HG03108 (cell line): ENCODE measurements at regions not wholly inside any gene's neighbourhood (a gene's known extent, or its start where the extent isn't known, plus 50 kb on each side); places are given as distances from the start of the nearest gene placed in this dataset.

Experiments
- ATAC-seq: cut with Tn5 transposase; IDR thresholded peaks from one replicate; pipeline ENCODE4 v1.9.1; 2021; ENCODE audit warnings: moderate library complexity; ENCODE audit not compliant: unreplicated experiment

GRCh38 chr3:137061186-137061585 is 103.4 kb downstream of the IL20RB start:
- no peak for ATAC-seq

GRCh38 chr3:137062250-137062649 is 104.5 kb downstream of the IL20RB start:
- ATAC-seq, result no peak

GRCh38 chr3:137065381-137065780 is 107.6 kb downstream of the IL20RB start:
- no peak for ATAC-seq

- ATAC-seq, result no peak
Measured at GRCh38 chr3:137066092-137066491, 108.3 kb downstream of the IL20RB start.

- no peak for ATAC-seq
Measured at GRCh38 chr3:137071104-137071503, 113.3 kb downstream of the IL20RB start.

GRCh38 chr3:137075020-137075419 is 117.2 kb downstream of the IL20RB start:
- no peak for ATAC-seq

GRCh38 chr3:137078040-137078439 is 120.3 kb downstream of the IL20RB start:
- ATAC-seq, result no peak

GRCh38 chr3:137079571-137079970 is 121.8 kb downstream of the IL20RB start:
- no peak for ATAC-seq

- no peak for ATAC-seq
Measured at GRCh38 chr3:137081711-137082110, 123.9 kb downstream of the IL20RB start.

GRCh38 chr3:137082763-137083162 is 125.0 kb downstream of the IL20RB start:
- no peak for ATAC-seq

- no peak for ATAC-seq
Measured at GRCh38 chr3:137083332-137083731, 125.5 kb downstream of the IL20RB start.

- ATAC-seq, result no peak
Measured at GRCh38 chr3:137084586-137084985, 126.8 kb downstream of the IL20RB start.

GRCh38 chr3:137097386-137097785 is 139.6 kb downstream of the IL20RB start:
- no peak for ATAC-seq

GRCh38 chr3:137097852-137098251 is 140.1 kb downstream of the IL20RB start:
- no peak for ATAC-seq

GRCh38 chr3:137099364-137100219 is 141.8 kb downstream of the IL20RB start:
- no peak for ATAC-seq

GRCh38 chr3:137100326-137100725 is 142.5 kb downstream of the IL20RB start:
- no peak for ATAC-seq

- no peak for ATAC-seq
Measured at GRCh38 chr3:137103739-137104138, 146.0 kb downstream of the IL20RB start.

- no peak for ATAC-seq
Measured at GRCh38 chr3:137105277-137105977, 147.6 kb downstream of the IL20RB start.

- no peak for ATAC-seq
Measured at GRCh38 chr3:137106612-137107240, 148.9 kb downstream of the IL20RB start.

GRCh38 chr3:137108699-137109440 is 151.1 kb downstream of the IL20RB start:
- ATAC-seq, result no peak

- no peak for ATAC-seq
Measured at GRCh38 chr3:137110392-137110996, 152.7 kb downstream of the IL20RB start.
